GM18909 (cell line): ENCODE measurements at regions not wholly inside any gene's neighbourhood (a gene's known extent, or its start where the extent isn't known, plus 50 kb on each side); places are given as distances from the start of the nearest gene placed in this dataset.

ENCODE experiments used
- ATAC-seq: cut with Tn5 transposase; IDR thresholded peaks from one replicate; pipeline ENCODE4 v1.9.1; 2021; ENCODE audit warnings: mild to moderate bottlenecking; ENCODE audit not compliant: unreplicated experiment, poor library complexity

DNA sequence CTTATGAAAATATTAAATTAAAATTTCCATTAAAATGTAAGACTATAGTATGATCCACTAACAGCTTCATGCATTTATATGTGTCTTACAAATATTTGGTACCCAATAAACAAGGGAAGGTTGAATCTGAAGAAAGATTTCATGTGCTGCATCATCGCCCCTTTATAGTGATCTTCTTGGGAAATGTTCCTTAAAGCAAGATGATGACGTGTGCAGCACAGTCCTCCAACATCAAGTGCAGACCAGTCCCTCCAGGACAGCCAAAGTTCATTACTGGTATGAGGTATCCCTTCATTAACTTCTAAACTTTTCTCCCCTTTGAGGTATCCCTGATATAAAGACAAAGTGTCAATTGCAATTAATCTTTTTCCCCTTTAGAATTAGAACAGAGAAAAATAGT, 567.0 kb downstream of the METTL15 start:
- no peak for ATAC-seq

DNA sequence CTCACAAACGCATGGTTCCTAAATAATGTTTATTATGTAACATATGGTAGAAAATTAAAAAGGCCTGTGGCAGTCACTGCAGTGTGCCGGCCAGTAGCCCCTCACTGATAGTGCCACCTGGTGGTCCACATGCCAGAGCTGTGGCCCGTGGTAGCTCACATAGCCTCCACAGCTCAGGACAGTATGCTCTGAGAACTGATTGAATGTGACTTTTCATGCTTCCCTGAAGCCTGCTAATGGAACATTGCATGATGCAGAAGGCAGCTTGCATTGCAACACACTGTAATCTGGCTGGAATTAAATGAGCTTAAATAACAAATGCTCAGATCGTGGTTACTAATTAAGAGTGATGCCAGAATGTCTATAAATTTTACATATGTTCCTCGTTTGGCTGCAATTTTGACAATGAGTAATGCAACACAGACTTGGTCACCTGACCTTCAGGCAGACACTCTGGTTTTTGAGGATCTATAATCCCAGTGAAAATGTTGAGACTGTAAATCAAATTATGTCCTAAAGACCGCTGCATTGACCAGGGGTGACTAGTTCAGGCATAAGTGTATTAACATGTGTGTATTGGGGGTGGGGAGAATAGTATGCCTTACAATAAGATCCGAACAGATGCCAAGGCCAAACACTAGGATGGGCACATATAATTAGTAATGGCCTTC, 566.4 kb downstream of the METTL15 start:
- ATAC-seq: no peak

GRCh38 chr11:28673691-28674432, 565.7 kb downstream of the METTL15 start:
- ATAC-seq: no peak

- ATAC-seq: no peak
Measured at GRCh38 chr11:28671274-28671673, 563.1 kb downstream of the METTL15 start.

DNA sequence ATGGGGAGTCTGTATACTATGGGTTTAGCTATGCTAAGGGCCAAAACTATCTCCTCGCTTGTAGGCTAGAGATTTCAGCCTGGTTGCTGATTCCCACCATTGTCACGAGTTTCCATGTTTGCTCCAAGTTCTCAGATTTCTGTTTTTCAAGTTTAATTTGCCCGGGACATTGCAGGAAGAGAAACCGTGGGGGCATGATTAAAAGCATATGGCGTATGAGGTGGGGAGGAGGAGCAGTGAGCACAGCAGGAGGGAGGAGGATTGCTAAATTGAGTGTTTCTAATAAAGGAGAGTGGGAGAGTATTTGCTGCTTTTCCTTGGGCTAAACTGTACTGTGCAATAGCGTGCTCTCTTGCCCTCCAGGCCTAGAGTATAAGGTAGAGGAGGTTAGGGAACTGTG, 558.4 kb downstream of the METTL15 start:
- no peak for ATAC-seq

- ATAC-seq: no peak
Measured at GRCh38 chr11:28659716-28660348, 551.6 kb downstream of the METTL15 start.

DNA sequence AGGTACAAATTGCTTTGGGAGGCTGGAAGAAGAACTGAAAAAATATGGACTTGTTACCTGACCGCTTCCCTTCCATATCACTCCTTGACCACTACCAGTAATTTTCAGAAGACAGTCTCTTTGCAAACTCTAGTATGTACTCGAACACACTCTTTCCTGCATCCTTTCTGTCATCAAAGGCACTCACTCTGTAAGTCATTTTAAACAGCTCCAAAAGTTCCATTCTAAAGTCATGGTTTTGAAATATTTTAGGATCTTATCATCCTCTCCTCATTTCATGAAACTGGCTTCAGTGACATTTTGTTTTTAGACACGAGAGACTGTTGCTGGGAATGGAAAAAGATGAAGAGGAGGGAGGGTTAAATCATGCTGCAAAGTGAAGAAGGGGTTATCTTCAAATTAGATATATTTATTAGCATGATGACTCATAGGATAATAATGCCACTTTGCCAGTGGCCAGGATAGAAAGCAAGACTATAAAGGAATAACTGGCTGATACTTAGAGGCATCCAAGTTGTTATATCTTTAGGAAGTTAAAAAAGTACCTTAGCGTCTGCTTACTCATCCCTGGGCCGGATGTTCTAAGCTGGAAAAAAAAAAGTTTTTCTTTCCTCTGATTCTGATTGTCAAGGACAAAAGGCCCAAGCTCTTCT, 549.3 kb downstream of the METTL15 start:
- no peak for ATAC-seq

DNA sequence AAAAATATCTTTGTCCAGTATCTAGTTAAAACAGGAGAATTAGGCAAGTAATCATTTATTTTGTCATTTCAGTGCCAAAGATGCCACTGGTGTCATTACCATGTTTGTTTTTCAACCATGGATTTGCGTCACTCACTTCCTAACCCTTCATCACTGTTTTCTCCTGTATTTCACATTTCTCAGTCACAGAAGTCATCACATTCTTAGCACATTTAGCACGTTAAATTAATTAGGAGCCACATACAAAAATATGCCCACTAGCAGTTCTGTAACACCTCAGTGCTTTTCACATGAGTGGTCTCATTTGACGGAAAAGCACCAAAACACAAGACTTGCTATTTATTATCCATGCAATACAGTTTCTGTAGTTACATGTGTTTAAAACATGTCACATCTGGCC, 546.0 kb downstream of the METTL15 start:
- ATAC-seq: no peak

- ATAC-seq: no peak
Measured at GRCh38 chr11:28649922-28650321, 541.7 kb downstream of the METTL15 start.

DNA sequence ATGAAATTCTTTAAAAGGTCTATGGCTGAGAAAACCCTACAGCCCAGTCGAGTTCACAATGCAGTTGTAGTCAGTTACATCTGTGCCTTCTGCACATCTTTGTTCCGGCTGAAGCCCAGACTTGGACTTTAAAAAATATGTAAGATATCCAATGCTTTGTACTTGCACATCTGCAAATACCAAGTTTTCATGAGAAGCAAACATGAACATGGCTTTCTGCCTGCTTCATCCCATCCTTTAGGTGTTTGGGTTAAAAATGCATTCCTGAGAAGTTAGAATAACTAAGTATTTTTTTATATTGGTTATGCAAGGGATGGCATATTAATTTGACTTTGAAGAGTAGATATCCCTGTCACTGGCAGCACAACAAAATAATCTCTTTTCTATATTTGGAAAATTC, 528.4 kb downstream of the METTL15 start:
- ATAC-seq: no peak

DNA sequence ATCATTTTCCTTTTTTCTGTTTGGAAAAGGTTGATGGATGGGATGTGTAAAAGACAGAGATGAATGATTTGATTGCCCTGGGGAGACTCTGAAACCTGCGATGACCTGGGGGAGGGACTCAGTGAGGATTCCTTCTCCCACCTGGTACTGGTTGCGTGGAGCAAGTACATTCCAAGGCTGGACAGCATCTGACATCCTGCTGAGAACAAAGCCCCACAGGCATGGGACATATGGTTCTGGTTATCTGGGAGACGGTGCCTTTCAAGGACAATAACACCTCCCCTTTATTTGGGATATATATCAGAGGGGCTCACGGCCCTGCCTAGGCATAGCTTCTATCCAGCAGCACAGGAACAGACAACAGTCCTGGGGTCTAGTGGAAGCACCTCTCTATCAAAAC, 527.8 kb downstream of the METTL15 start:
- no peak for ATAC-seq

GRCh38 chr11:28632338-28632737, 524.1 kb downstream of the METTL15 start:
- no peak for ATAC-seq

GRCh38 chr11:28631148-28631547, 523.0 kb downstream of the METTL15 start:
- ATAC-seq: no peak

DNA sequence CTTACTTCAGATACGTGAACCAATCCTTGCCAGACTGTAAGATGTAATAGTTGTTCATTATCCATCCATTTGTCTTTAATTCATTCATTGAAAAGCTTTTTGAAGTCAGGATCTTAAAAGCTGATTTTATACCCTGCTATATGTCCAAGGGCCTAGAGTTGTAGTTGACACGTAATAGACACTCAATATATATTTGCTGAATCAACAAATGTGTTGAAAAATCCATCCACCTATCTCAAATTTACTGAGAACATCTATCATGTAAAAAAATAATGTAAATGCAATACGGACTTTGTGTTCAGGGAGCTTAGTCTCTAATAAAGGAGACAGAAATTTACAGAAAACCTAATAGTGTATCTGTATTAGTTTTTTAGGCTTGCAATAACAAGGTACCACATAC, 521.0 kb downstream of the METTL15 start:
- ATAC-seq: no peak

DNA sequence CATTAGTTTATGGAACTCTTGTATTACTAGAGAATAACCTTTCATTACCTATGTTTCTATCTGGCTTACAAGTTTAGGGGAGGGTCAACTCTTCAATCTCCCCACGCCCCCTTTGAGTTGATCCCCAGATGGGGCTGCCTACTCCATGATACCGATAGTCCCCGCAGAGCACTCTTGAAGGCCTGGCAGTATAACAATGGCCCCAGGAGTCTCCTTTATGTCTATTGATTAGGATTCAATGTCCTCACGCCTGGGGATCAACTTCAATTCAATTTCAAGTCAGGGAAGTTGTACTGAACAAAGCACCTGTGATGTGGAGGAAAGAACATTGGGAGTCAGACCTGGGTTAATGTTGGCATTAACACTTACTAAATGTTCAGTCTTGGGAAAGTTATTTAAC, 520.2 kb downstream of the METTL15 start:
- ATAC-seq: no peak

DNA sequence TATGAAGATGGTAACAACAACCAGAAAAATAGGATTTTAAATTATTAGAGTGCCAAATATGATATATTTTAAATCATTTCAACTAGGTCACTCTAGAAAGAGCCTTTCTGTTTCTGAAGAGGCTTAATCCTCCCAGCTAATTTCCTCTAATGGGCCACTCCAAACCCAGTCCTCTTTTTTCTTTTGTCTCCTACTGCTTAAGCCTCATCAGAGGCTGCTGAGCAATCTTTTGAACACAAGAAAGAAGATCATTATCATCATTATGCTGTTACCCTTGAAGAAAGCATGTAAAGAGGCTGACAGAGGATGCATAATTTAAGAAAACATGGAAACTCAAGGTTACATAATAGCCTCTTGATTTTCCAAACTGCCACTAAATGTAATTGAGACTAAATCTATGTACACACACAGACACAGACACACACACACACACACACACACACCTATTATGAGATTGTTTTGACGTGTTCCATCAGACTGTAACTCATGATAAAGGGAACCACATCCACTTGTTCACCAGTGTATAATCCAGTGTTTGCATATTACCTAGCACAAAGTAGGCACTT, 519.6 kb downstream of the METTL15 start:
- ATAC-seq: no peak

DNA sequence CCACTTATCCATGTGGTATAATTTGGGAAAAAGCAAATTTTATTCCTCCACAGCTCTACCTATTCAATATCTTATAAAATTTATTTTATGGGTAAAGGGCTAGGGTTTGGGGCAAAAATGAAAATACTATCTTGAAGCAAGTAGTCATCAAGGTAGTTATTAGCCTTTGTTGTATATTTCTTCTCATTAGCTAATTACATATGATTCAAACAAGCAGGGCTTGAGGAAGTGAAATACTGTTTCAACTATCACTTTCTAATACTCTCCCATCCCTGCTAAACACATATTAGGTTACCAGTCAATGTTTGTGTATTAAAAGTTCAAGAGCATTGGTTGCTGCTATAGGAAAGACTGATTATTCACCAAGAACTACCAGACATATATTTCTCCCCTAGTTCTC, 517.3 kb downstream of the METTL15 start:
- ATAC-seq: no peak

DNA sequence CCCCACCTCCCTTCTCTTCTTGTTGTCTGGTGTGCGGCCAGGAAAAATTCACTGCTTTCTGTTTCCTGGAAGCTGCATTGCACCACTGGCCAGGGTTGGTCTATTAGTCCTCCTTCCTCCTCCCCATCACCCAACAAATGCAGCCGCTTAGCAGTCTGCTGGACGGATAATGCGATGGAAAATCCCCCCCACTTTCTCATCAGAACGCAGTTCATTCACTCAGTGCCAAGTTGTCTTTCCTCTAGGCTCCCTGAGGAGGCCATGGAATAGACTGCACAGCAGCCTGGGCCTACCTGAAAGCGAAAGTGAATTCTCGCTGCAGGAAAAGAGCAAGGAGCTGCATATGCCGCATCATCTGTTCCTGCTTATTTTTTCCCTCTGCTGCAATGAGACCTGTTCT, 513.6 kb downstream of the METTL15 start:
- ATAC-seq: no peak

DNA sequence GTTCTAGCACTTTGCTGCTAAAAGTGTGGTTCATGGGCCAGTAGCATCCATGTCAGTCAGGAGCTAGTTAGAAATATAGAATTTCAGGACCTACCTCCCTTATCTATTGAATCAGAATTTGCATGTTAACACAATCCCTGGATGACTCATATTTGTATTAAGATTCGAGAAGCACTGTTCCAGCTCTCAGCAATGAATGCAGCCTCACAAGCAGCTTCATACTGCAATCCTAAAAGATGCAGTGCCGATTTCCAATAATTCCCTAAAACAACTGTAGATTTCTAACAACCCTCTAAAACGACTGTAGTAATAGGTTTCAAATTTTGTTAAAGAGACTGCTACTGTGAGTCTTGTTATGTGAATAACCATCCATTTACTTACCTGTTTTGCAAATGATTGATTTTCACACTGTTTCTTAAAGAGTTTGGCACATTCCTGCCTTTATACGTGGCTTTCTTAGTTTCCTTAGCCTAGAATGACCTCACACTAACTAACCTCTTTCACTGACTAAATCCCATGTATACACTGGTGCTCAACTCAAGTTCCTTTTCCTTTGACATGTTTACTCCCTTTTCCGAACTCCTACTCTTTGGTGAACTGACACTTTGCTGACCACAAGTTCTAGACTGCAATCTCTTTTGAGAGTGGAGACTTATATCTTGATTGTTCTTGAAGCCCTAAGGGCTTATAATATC, 511.8 kb downstream of the METTL15 start:
- ATAC-seq: no peak

GRCh38 chr11:28618416-28618815, 510.2 kb downstream of the METTL15 start:
- no peak for ATAC-seq
